ENCODE measurements at regions not wholly inside any gene's neighbourhood (a gene's known extent, or its start where the extent isn't known, plus 50 kb on each side); places are given as distances from the start of the nearest gene placed in this dataset.
A peak's percentile ranks its signal among the peaks of the same experiment; 100 is the strongest.
"Not testable (repeated sequence)": the region's sequence is repeated elsewhere in the genome, so short reads cannot be mapped to it uniquely, and the experiment has no call there.

GRCh38 chr4:27123123-27123768 is 262.6 kb downstream of the STIM2 start:
- no peak for DNase-seq

GRCh38 chr4:27123769-27124124 is 263.1 kb downstream of the STIM2 start:
- DNase-seq, result no peak

- not testable (repeated sequence) for DNase-seq
These were observed 266.3 kb downstream of the STIM2 start for GRCh38 chr4:27126895-27127294.

GRCh38 chr4:27128443-27128842 is 267.8 kb downstream of the STIM2 start:
- DNase-seq, result no peak

- no peak for DNase-seq
These were observed 269.3 kb downstream of the STIM2 start for GRCh38 chr4:27129871-27130366.

- no peak for DNase-seq
These were observed 271.9 kb downstream of the STIM2 start for GRCh38 chr4:27132497-27132896.

- DNase-seq, result no peak
These were observed 279.8 kb downstream of the STIM2 start for GRCh38 chr4:27140486-27140885.

- no peak for DNase-seq
These were observed 280.9 kb downstream of the STIM2 start for GRCh38 chr4:27141530-27141929.

- DNase-seq, result no peak
These were observed 282.2 kb downstream of the STIM2 start for GRCh38 chr4:27142841-27143240.

GRCh38 chr4:27145597-27145996 is 285.0 kb downstream of the STIM2 start:
- DNase-seq, result no peak

- DNase-seq, result no peak
These were observed 287.7 kb downstream of the STIM2 start for GRCh38 chr4:27148211-27148895.

- DNase-seq, result no peak
These were observed 289.0 kb downstream of the STIM2 start for GRCh38 chr4:27149541-27150212.

GRCh38 chr4:27152703-27153102 is 292.1 kb downstream of the STIM2 start:
- DNase-seq, result no peak

GRCh38 chr4:27154706-27155105 is 294.1 kb downstream of the STIM2 start:
- peak; percentile 11 for DNase-seq

GRCh38 chr4:27161191-27161590 is 300.6 kb downstream of the STIM2 start:
- DNase-seq, result no peak

GRCh38 chr4:27168783-27169182 is 308.1 kb downstream of the STIM2 start:
- no peak for DNase-seq

- no peak for DNase-seq
These were observed 312.6 kb downstream of the STIM2 start for GRCh38 chr4:27173280-27173679.

GRCh38 chr4:27176400-27176799 is 315.8 kb downstream of the STIM2 start:
- DNase-seq, result peak; percentile 64

GRCh38 chr4:27176881-27177280 is 316.2 kb downstream of the STIM2 start:
- DNase-seq, result no peak

- no peak for DNase-seq
These were observed 317.4 kb downstream of the STIM2 start for GRCh38 chr4:27178061-27178460.

- no peak for DNase-seq
These were observed 321.1 kb downstream of the STIM2 start for GRCh38 chr4:27181693-27182092.

GRCh38 chr4:27182211-27182610 is 321.6 kb downstream of the STIM2 start:
- DNase-seq, result no peak

- no peak for DNase-seq
These were observed 324.0 kb downstream of the STIM2 start for GRCh38 chr4:27184508-27185155.

GRCh38 chr4:27186710-27187109 is 326.1 kb downstream of the STIM2 start:
- no peak for DNase-seq

All from SHP77 treated with DMSO at 0.1 percent for 48 hours (cell line).